GM13977 (cell line): ENCODE measurements at regions not wholly inside any gene's neighbourhood (a gene's known extent, or its start where the extent isn't known, plus 50 kb on each side); places are given as distances from the start of the nearest gene placed in this dataset.

Experiments
- DNase-seq: peaks from one replicate; pipeline ENCODE4 v3.0.0; 2012; ENCODE audit warnings: low spot score
- CTCF ChIP-seq: IDR thresholded peaks from 2 replicates; pipeline ENCODE4 v1.5.1; 2012; ENCODE audit warnings: mild to moderate bottlenecking, control low read depth; ENCODE audit not compliant: insufficient read depth; ENCODE audit errors: extremely low read depth, missing control alignments
- in situ Hi-C: fragments of 300-500 bp; cut with MboI; formaldehyde crosslinking; loops from one replicate; pipeline ENCODE4 v1.12.0; 2022; ENCODE audit warnings: low sequenced_read_pairs, low pct_unique_long_range_greater_than_20kb, mixed read lengths, inconsistent platforms; ENCODE audit not compliant: unreplicated experiment

DNA sequence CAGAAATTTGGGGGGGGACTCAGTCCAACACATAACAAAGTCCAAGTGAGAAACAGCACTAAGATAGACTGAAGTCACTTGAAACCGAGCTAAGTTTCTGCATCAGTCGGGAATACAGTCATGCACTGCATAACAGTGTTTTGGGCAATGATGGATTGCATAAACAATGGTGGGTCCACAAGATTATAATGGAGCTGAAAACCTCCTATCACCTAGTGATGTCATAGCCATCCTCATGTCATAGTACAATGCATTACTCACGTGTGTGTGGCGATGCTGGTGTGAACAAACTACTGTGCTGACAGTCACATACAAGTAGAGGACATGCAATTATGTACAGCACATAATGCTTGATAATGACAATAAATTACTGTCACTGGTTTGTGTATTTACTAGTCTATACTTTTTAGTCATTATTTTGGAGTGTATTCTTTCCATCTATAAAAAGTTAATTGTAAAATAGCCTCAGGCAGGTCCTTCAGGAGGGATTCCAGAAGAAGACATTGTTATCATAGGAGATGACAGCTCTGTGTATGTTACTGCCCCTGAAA, 154.5 kb upstream of the ECI2 start:
- in situ Hi-C loops = no loop called here
- DNase-seq = no peak
- no peak for TF ChIP-seq CTCF

GRCh38 chr6:4287811-4288244, 152.5 kb upstream of the ECI2 start:
- TF ChIP-seq CTCF = no peak
- no peak for DNase-seq
- in situ Hi-C loops = no loop called here

DNA sequence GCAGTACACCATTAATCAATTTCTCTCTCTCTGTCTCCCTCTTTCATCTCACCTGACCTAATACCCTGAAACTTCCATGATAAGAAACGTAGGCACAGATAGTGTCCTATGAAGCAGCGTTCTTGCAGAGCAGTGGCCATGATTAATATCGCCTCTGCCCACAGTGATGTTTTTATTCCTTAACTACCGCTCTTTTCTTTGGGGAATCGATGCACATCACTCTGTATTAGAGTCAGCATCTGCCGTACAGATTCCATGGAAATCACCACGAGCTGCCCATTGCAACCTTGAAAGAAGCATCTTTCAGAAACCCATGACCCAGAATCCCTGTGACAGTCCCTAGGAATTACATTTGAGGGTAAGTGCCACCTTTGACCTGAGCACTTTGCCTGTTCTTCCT, 152.0 kb upstream of the ECI2 start:
- in situ Hi-C loops = no loop called here
- no peak for TF ChIP-seq CTCF

DNA sequence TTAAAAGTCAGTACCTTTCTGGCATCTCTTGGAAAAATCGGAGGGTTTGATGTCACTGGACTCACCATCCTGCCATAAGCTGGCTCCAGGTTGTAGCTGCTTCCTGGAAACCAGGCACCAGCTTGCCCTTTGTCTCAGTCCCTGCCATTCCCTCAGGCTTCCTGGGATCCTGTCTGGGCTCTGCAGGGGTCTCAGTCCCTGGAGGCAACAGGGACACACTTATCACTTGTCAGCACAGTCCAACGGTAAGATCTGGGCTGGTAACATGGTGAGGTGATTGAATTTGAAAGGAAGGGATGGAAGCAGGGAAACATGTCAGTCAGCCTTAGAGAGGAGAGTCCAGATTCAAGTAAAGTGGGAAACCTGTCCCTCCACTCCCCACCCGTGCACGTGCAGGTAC, 147.6 kb upstream of the ECI2 start:
- in situ Hi-C loops = no loop called here
- no peak for TF ChIP-seq CTCF
- no peak for DNase-seq

More for the DNA sequence above, 152.0 kb upstream of the ECI2 start:
- no peak for DNase-seq

DNA sequence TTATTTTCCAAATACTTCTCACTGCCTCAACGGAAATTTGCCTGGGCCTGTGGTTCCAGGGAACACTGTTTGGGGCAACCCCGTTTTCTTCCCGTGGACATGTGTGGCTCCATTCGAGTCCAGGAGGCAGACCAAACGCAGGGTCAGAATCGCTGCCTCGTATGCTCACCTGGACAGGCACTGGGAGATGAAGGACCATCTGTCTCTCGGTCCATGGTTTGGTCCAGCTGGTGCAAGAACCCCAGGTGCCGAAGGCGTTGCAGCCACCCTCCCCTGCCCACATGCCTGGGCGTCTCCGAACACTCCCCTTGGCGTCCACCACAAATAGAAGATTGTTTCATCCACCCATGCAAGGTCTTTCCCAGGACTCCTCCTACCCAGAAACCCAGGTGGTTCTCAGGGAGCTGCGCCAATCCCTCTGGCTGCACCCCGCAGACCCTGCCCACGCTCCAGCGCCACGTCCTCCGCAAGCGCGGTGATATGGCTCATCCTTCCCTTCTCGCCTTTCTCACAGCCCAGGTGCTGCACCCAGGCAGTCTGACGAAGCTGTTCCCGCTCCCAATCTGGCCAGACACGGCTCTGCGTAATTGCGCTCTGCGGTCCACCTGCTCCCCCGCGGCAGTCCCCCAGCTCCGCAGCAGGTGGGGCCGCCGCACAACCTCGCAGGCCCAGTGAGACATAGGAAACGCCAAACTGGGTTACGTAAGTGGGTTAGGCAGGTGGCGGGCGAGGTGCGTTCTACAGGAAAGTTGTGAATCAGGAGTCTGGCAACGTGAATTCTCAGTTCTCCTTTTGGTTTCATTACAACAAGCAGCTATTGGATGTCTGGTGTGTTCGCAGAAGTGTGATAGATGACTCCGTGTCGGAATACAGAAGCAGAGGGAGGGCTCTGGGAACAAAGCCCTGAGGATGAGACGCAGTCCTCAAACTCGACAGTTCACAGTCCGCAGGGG, 146.2 kb upstream of the ECI2 start:
- in situ Hi-C loops = no loop called here
- DNase-seq = peak; percentile 72
- TF ChIP-seq CTCF = peak; percentile 74

DNA sequence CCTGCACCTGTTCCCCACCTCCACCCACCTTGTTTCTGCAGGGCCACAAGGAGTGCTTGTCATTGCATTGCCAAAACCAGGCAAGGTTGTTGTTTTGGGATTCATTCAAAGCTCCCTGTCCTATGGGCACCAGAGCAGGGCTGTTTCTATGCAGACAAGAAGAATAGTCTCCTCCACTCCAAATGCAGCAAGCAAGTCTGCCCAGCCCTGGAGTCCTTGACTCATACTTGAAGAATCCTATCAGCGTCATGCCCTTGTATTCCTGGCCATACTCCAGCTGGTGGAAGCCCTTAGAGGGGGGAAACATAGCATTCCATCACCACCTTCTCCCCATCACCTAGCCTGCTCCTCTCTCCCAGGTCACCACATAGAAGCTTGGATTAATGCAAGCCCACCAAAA, 145.3 kb upstream of the ECI2 start:
- in situ Hi-C loops = no loop called here
- DNase-seq = no peak
- no peak for TF ChIP-seq CTCF
